CD14-positive monocyte (primary cell): ENCODE measurements at regions not wholly inside any gene's neighbourhood (a gene's known extent, or its start where the extent isn't known, plus 50 kb on each side); places are given as distances from the start of the nearest gene placed in this dataset.

Source experiments
- DNase-seq, 3 donors: peaks; one replicate each; pipeline ENCODE4 v3.0.0-alpha.2; 2011 to 2022
- H2AFZ ChIP-seq: 2 replicates; pipeline ENCODE4 v1.6.0; 2012; ENCODE audit warnings: mild to moderate bottlenecking, low read depth, low read length, inconsistent platforms; ENCODE audit not compliant: insufficient read depth, poor library complexity, severe bottlenecking
- H3K27ac ChIP-seq, 2 donors: 1 replicate in 1 of 2; 2 replicates in 1 of 2; pipeline ENCODE4 v1.5.1; 2012 to 2013; ENCODE audit warnings: low read length in 2 of 2, control low read depth in 1 of 2, inconsistent platforms in 1 of 2, low read depth in 1 of 2, mild to moderate bottlenecking in 1 of 2
- H3K27me3 ChIP-seq, 2 donors: one replicate each; pipeline versions ENCODE4 v1.6.0 to v1.6.1; 2011 to 2013; ENCODE audit warnings: low read length in 2 of 2; ENCODE audit not compliant: control insufficient read depth in 2 of 2, insufficient read depth in 2 of 2
- H3K36me3 ChIP-seq, 2 donors: replicated peaks in 1 of 2; 1 replicate in 1 of 2; 2 replicates in 1 of 2; pipeline versions ENCODE4 v1.5.1 to v1.6.1; 2012 to 2013; ENCODE audit warnings: low read length in 2 of 2, control low read depth in 1 of 2, inconsistent platforms in 1 of 2, mild to moderate bottlenecking in 1 of 2; ENCODE audit not compliant: insufficient read depth in 2 of 2, control insufficient read depth in 1 of 2
- H3K4me1 ChIP-seq, 2 donors: 1 replicate in 1 of 2; 2 replicates in 1 of 2; pipeline versions ENCODE4 v1.5.1 to v1.6.1; 2012 to 2013; ENCODE audit warnings: low read length in 2 of 2, control low read depth in 1 of 2, inconsistent platforms in 1 of 2, mild to moderate bottlenecking in 1 of 2, moderate library complexity in 1 of 2; ENCODE audit not compliant: insufficient read depth in 2 of 2, control insufficient read depth in 1 of 2
- H3K4me2 ChIP-seq: replicated peaks from 2 replicates; pipeline ENCODE3; 2012; ENCODE audit warnings: low read length, moderate library complexity, mild to moderate bottlenecking; ENCODE audit not compliant: poor library complexity, severe bottlenecking; ENCODE audit errors: extremely low read depth
- H3K4me3 ChIP-seq, 3 experiments: fragments of 200-600 bp in 1 of 3; sonication (generic) in 1 of 3; replicated peaks in 1 of 3; 1 replicate in 2 of 3; 2 replicates in 1 of 3; pipeline ENCODE4 v1.5.1; 2011 to 2013; ENCODE audit warnings: low read length in 3 of 3, mild to moderate bottlenecking in 3 of 3, control low read depth in 2 of 3, low read depth in 2 of 3, inconsistent platforms in 1 of 3, moderate library complexity in 1 of 3
- H3K79me2 ChIP-seq: 2 replicates; pipeline ENCODE4 v1.6.0; 2012; ENCODE audit warnings: mild to moderate bottlenecking, control low read depth, inconsistent platforms, low read length, moderate library complexity; ENCODE audit not compliant: insufficient read depth
- H3K9ac ChIP-seq: 2 replicates; pipeline ENCODE4 v1.6.0; 2017; ENCODE audit warnings: low read length, mild to moderate bottlenecking; ENCODE audit not compliant: insufficient read depth, poor library complexity, severe bottlenecking
- H3K9me3 ChIP-seq, 2 donors: replicated peaks in 1 of 2; 1 replicate in 1 of 2; 2 replicates in 1 of 2; pipeline versions ENCODE4 v1.5.1 to v1.6.1; 2012 to 2013; ENCODE audit warnings: low read length in 2 of 2, control low read depth in 1 of 2; ENCODE audit not compliant: control insufficient read depth in 1 of 2, insufficient read depth in 1 of 2
- H4K20me1 ChIP-seq: 2 replicates; pipeline ENCODE4 v1.6.0; 2012; ENCODE audit warnings: mild to moderate bottlenecking, low read length, control low read depth, moderate library complexity; ENCODE audit not compliant: insufficient read depth
- H3K27ac Mint-ChIP-seq, 7 donors: one replicate each; pipeline ENCODE4 v1.8.0; 2020; ENCODE audit warnings: mild to moderate bottlenecking in 7 of 7, mixed read lengths in 7 of 7, moderate library complexity in 6 of 7, inconsistent platforms in 2 of 7
- H3K27me3 Mint-ChIP-seq, 3 donors: one replicate each; pipeline ENCODE4 v1.8.0; 2021 to 2022; ENCODE audit warnings: low read depth in 3 of 3, mild to moderate bottlenecking in 3 of 3, mixed read lengths in 3 of 3, moderate library complexity in 3 of 3, inconsistent platforms in 1 of 3
- H3K36me3 Mint-ChIP-seq, 2 donors: one replicate each; pipeline ENCODE4 v1.8.0; 2020; ENCODE audit warnings: mixed read lengths in 2 of 2, inconsistent platforms in 1 of 2, mild to moderate bottlenecking in 1 of 2
- H3K4me1 Mint-ChIP-seq: one replicate; pipeline ENCODE4 v1.8.0; 2020; ENCODE audit warnings: mild to moderate bottlenecking, mixed read lengths
- H3K4me3 Mint-ChIP-seq, 2 donors: one replicate each; pipeline ENCODE4 v1.8.0; 2020; ENCODE audit warnings: mild to moderate bottlenecking in 2 of 2, mixed read lengths in 2 of 2, moderate library complexity in 1 of 2
- H3K9me3 Mint-ChIP-seq, 7 donors: one replicate each; pipeline ENCODE4 v1.8.0; 2020 to 2022; ENCODE audit warnings: mixed read lengths in 7 of 7, mild to moderate bottlenecking in 6 of 7, moderate library complexity in 6 of 7, inconsistent platforms in 2 of 7
- WGBS: methylation state at CpG from one replicate; pipeline ENCODE4 v1.1.5; 2013; ENCODE audit warnings: missing lambda C conversion rate; ENCODE audit not compliant: insufficient coverage; 5-methylcytosine and 5-hydroxymethylcytosine counted together
- intact Hi-C, 2 donors: fragments of 100-400 bp; cut with micrococcal nuclease; formaldehyde crosslinking; loops; one replicate each; pipeline versions ENCODE4 v1.15.0 to v1.15.1; 2023
- TF ChIP-seq, protein P1 (sequence below): fragments of 200-600 bp; IDR thresholded peaks from one replicate; pipeline ENCODE4 v1.8.0; 2022; ENCODE audit warnings: antibody characterized with exemption, mild to moderate bottlenecking

GRCh38 chr4:189826657-189827056 is 114.0 kb upstream of the FRG1 start:
- H3K4me3 ChIP-seq, result no peak overlapping the region
- intact Hi-C loops, result no loop called here
- H3K4me1 Mint-ChIP-seq, result no peaks in the 10 kb centered on the region
- WGBS, result 83% methylated on average over 1 of the region's 4 CpGs
- H3K27me3 ChIP-seq, result peaks cover 0 to 2% of the 10 kb centered on the region in 2 donors
- H3K36me3 Mint-ChIP-seq, result no peaks in the 10 kb centered on the region
- H4K20me1 ChIP-seq, result no peaks in the 10 kb centered on the region
- H3K27ac ChIP-seq, result no peak overlapping the region
- DNase-seq, result no peak
- no peaks in the 10 kb centered on the region for H3K36me3 ChIP-seq
- no peak overlapping the region for H2AFZ ChIP-seq
- no peaks in the 10 kb centered on the region for H3K79me2 ChIP-seq
- peaks cover 0 to 2% (median 0%) of the 10 kb centered on the region in 7 donors for H3K9me3 Mint-ChIP-seq
- H3K27ac Mint-ChIP-seq, result no peak overlapping the region
- H3K4me1 ChIP-seq, result no peaks in the 10 kb centered on the region
- H3K9ac ChIP-seq, result no peak overlapping the region
- TF ChIP-seq, protein P1, sequence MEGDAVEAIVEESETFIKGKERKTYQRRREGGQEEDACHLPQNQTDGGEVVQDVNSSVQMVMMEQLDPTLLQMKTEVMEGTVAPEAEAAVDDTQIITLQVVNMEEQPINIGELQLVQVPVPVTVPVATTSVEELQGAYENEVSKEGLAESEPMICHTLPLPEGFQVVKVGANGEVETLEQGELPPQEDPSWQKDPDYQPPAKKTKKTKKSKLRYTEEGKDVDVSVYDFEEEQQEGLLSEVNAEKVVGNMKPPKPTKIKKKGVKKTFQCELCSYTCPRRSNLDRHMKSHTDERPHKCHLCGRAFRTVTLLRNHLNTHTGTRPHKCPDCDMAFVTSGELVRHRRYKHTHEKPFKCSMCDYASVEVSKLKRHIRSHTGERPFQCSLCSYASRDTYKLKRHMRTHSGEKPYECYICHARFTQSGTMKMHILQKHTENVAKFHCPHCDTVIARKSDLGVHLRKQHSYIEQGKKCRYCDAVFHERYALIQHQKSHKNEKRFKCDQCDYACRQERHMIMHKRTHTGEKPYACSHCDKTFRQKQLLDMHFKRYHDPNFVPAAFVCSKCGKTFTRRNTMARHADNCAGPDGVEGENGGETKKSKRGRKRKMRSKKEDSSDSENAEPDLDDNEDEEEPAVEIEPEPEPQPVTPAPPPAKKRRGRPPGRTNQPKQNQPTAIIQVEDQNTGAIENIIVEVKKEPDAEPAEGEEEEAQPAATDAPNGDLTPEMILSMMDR, result no peak
- no peak overlapping the region for H3K4me2 ChIP-seq
- H3K9me3 ChIP-seq, result no peaks in the 10 kb centered on the region
- peaks cover 0 to 3% (median 0%) of the 10 kb centered on the region in 3 donors for H3K27me3 Mint-ChIP-seq
- H3K4me3 Mint-ChIP-seq, result no peak overlapping the region

- H3K36me3 Mint-ChIP-seq, result no peaks in the 10 kb centered on the region
- no peak overlapping the region for H3K4me3 ChIP-seq
- no peaks in the 10 kb centered on the region for H3K36me3 ChIP-seq
- H3K4me2 ChIP-seq, result no peak overlapping the region
- no peaks in the 10 kb centered on the region for H3K4me1 ChIP-seq
- H3K9me3 Mint-ChIP-seq, result peaks cover 0 to 3% (median 0%) of the 10 kb centered on the region in 7 donors
- no peak overlapping the region for H2AFZ ChIP-seq
- WGBS, result 86% methylated on average over 2 of the region's 7 CpGs
- H3K27ac ChIP-seq, result no peak overlapping the region
- TF ChIP-seq, protein P1, result no peak
- no peaks in the 10 kb centered on the region for H4K20me1 ChIP-seq
- no peak overlapping the region for H3K4me3 Mint-ChIP-seq
- H3K4me1 Mint-ChIP-seq, result no peaks in the 10 kb centered on the region
- no peak overlapping the region for H3K27ac Mint-ChIP-seq
- peaks cover 0 to 2% of the 10 kb centered on the region in 2 donors for H3K27me3 ChIP-seq
- H3K27me3 Mint-ChIP-seq, result peaks cover 0 to 3% (median 3%) of the 10 kb centered on the region in 3 donors
- H3K79me2 ChIP-seq, result no peaks in the 10 kb centered on the region
- DNase-seq, result no peak
- intact Hi-C loops, result no loop called here
- no peak overlapping the region for H3K9ac ChIP-seq
- no peaks in the 10 kb centered on the region for H3K9me3 ChIP-seq
Measured at GRCh38 chr4:189828081-189828697, 112.5 kb upstream of the FRG1 start.
